Peyer's patch (tissue), 4 donors: ENCODE measurements at regions not wholly inside any gene's neighbourhood (a gene's known extent, or its start where the extent isn't known, plus 50 kb on each side); places are given as distances from the start of the nearest gene placed in this dataset.
A peak's percentile ranks its signal among the peaks of the same experiment; 100 is the strongest.

Experiments
- DNase-seq, 3 donors: peaks; one replicate each; pipeline ENCODE4 v3.0.0-alpha.2; 2017 to 2019
- H3K27ac ChIP-seq, 4 donors: fragments of 200-600 bp; sonication (generic); one replicate each; pipeline ENCODE4 v1.5.1; 2016 to 2019
- H3K27me3 ChIP-seq, 2 donors: fragments of 200-600 bp; sonication (generic); one replicate each; pipeline ENCODE4 v1.5.1; 2019
- H3K36me3 ChIP-seq, 3 donors: fragments of 200-600 bp; sonication (generic); one replicate each; pipeline ENCODE4 v1.5.1; 2016 to 2019
- H3K4me1 ChIP-seq, 4 donors: fragments of 200-600 bp; sonication (generic); one replicate each; pipeline ENCODE4 v1.5.1; 2016 to 2019
- H3K4me3 ChIP-seq, 4 donors: fragments of 200-600 bp; sonication (generic); 1 replicate in 3 of 4; 2 replicates in 1 of 4; pipeline ENCODE4 v1.5.1; 2016 to 2019; ENCODE audit warnings: mild to moderate bottlenecking in 1 of 4
- H3K9me3 ChIP-seq, 4 donors: fragments of 200-600 bp; sonication (generic); one replicate each; pipeline ENCODE4 v1.5.1; 2016 to 2019; ENCODE audit warnings: mild to moderate bottlenecking in 1 of 4
- CTCF ChIP-seq, 6 experiments: fragments of 450-650 bp in 4 of 6; fragments of 200-600 bp in 2 of 6; sonication (generic) in 1 of 6; IDR thresholded peaks; one replicate each; pipeline ENCODE4 v1.5.1; 2017 to 2019; ENCODE audit warnings: antibody characterized with exemption in 6 of 6, mild to moderate bottlenecking in 3 of 6, moderate library complexity in 1 of 6
- POLR2A ChIP-seq, 2 donors: fragments of 450-650 bp; IDR thresholded peaks; one replicate each; pipeline ENCODE4 v1.5.1; 2017; ENCODE audit warnings: antibody characterized with exemption in 2 of 2, mild to moderate bottlenecking in 2 of 2, moderate library complexity in 2 of 2

DNA sequence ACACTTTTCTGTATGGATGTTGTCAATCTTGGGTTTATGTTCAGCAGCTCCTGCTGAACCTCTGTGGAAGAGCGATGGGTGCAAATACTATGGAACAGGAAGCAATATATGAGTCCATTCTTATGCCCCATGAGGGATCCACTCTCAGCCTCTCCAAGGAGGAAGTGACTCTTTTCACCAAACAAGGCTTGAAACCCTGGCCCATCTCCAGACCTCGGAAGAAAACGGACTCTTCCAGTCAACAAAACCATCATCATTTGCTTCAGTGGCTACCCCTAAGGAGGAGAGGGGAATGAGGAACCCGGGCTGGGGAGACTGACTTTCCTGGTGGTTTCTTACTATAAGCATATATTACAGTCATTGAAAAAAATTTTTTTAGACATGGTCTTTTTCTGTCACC, 206.2 kb downstream of the AXIN2 start:
- Histone ChIP-seq H3K27ac (no peak overlapping the region), H3K36me3 (no peaks in the 10 kb centered on the region), H3K4me3 (no peak overlapping the region), H3K4me1 (no peaks in the 10 kb centered on the region), H3K9me3 (no peaks in the 10 kb centered on the region), H3K27me3 (no peaks in the 10 kb centered on the region)
- DNase-seq: no peak
- TF ChIP-seq CTCF (IDR thresholded peaks at IDR 0.05): no peak
- TF ChIP-seq POLR2A (IDR thresholded peaks at IDR 0.05): no peak

DNA sequence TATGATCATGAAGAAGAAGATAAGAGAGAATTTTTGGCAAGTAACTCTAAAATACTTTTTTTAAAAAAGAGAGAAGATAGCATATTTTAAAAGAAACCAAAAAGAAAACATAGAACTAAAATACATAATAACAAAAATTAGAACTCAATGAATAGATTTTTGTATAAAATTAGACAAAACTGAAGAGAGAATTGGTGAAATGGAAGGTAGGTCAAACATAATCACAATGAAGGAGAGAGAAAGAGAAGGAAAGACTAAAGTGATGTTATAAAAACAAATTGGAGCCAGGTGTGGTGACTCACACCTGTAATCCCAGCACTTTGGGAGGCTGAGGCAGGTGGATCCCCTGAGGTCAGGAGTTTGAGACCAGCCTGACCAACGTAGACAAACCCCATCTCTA, 211.5 kb downstream of the AXIN2 start:
- H3K27me3 ChIP-seq: no peaks in the 10 kb centered on the region
- H3K36me3 ChIP-seq: no peaks in the 10 kb centered on the region
- TF ChIP-seq POLR2A (IDR thresholded peaks at IDR 0.05): no peak
- TF ChIP-seq CTCF (IDR thresholded peaks at IDR 0.05): no peak
- no peak overlapping the region for H3K27ac ChIP-seq
- no peak for DNase-seq
- H3K4me1 ChIP-seq: no peaks in the 10 kb centered on the region
- no peaks in the 10 kb centered on the region for H3K9me3 ChIP-seq
- H3K4me3 ChIP-seq: no peak overlapping the region

DNA sequence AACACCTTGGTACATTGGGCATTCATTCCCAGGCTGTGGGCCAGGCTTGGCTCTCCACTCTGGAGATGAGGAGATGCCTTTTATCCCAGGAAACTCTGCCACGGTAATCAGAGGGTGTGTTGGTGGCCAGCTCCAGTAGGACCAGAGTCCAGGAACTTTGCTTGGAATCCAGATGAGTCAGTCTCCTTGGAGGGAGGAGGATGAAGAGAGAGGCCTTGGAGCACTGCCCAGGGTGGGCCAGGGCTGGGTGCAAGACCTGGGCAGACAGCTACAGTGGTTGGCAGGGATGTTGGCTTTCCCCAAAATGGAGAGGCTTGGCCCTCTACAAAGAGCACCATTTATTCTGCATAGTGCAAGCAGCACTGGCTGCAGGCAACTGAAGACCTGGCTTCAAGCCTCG, 209.0 kb downstream of the RGS9 start:
- Histone ChIP-seq H3K27me3 (no peaks in the 10 kb centered on the region), H3K4me1 (no peaks in the 10 kb centered on the region), H3K9me3 (no peaks in the 10 kb centered on the region), H3K27ac (no peak overlapping the region), H3K36me3 (no peaks in the 10 kb centered on the region), H3K4me3 (no peak overlapping the region)
- peak in 1 of 3 donors; percentile 55 for DNase-seq
- TF ChIP-seq POLR2A (IDR thresholded peaks at IDR 0.05) (no peak), CTCF (IDR thresholded peaks at IDR 0.05) (no peak)

GRCh38 chr17:65345261-65346005, 208.3 kb downstream of the RGS9 start:
- H3K4me3 ChIP-seq: no peak overlapping the region
- DNase-seq: no peak
- no peaks in the 10 kb centered on the region for H3K36me3 ChIP-seq
- H3K27ac ChIP-seq: no peak overlapping the region
- TF ChIP-seq CTCF (IDR thresholded peaks at IDR 0.05) (no peak), POLR2A (IDR thresholded peaks at IDR 0.05) (no peak)
- H3K9me3 ChIP-seq: no peaks in the 10 kb centered on the region
- no peaks in the 10 kb centered on the region for H3K27me3 ChIP-seq
- no peaks in the 10 kb centered on the region for H3K4me1 ChIP-seq

- no peak overlapping the region for H3K27ac ChIP-seq
- TF ChIP-seq POLR2A (IDR thresholded peaks at IDR 0.05) (no peak), CTCF (IDR thresholded peaks at IDR 0.05) (no peak)
- DNase-seq: no peak
- H3K27me3 ChIP-seq: no peaks in the 10 kb centered on the region
- H3K36me3 ChIP-seq: no peaks in the 10 kb centered on the region
- no peaks in the 10 kb centered on the region for H3K9me3 ChIP-seq
- no peak overlapping the region for H3K4me3 ChIP-seq
- H3K4me1 ChIP-seq: no peaks in the 10 kb centered on the region
Measured at GRCh38 chr17:65340401-65340800, 203.2 kb downstream of the RGS9 start.

DNA sequence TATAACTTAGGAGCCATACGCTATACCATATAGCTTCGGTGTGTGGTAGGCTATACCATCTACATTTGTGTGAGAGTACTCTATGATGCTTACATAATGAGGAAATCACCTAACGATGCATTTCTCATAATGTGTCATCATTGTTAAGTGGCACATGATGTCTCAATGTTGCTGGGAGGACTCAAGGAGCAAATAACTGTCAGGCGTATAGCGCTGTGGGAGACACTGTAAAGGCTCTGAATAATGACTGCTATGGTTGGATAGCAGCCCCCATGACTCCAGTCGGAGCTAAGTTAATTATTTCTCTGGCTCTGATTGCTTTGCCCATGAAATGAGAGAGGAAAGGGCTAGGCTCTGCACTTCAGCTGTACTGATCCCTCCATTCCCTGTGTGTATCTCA, 197.2 kb downstream of the RGS9 start:
- Histone ChIP-seq H3K36me3 (no peaks in the 10 kb centered on the region), H3K27ac (no peak overlapping the region), H3K9me3 (no peaks in the 10 kb centered on the region), H3K4me1 (no peaks in the 10 kb centered on the region), H3K4me3 (no peak overlapping the region), H3K27me3 (no peaks in the 10 kb centered on the region)
- TF ChIP-seq CTCF (IDR thresholded peaks at IDR 0.05) (no peak), POLR2A (IDR thresholded peaks at IDR 0.05) (no peak)
- DNase-seq: no peak
